Cardiac septum (tissue), 1 donor: ENCODE measurements at regions not wholly inside any gene's neighbourhood (a gene's known extent, or its start where the extent isn't known, plus 50 kb on each side); places are given as distances from the start of the nearest gene placed in this dataset.

Experiments
- DNase-seq: peaks from one replicate; pipeline ENCODE4 v3.0.0-alpha.2; 2020; ENCODE audit warnings: low spot score
- intact Hi-C: fragments of 100-400 bp; cut with DNase I; formaldehyde crosslinking; loops from one replicate; pipeline ENCODE4 v1.14.0; 2022
- donor health status: DM: no; HTN: no; CAD: no.

DNA sequence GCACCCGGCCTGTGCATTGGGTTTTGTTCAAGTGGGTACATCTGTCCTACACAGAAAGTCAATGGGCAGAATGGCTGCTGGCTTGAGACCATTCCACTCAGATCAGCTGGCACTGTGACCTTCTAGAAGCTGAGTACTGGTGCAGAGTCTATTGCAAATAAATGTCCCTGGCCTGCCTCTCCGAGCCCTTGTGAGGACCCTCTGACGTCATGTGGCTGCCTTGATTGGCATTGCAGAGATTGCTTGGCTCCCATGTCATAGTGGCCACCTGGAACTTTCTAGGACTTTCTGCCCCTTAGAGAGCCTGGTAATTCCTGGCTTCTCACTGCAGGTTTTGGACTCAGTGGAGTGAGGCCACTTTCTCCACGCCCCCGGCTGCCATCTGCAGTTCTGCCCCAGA lies 211.3 kb downstream of the ENGASE start:
- DNase-seq: no peak
- intact Hi-C loops: no loop called here

DNA sequence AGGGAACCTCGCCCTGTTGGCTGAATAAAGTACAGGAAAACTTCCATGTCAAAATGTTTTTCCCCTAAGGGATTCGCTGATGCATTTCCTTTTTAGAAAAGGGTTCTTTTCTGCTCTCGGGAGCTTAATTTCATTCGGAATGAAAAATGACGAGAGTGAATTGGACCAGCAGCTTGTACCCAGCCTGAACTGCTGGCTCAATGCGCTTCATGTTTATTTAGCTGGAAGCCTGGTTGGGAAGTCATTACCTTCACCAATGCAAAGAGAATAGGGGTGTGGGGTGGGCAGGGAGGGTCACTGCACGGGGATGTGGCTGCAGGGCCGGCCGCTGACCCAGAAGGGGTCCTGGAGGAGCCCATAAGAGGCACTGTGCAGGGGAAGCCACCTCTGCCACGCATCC lies 207.7 kb downstream of the ENGASE start:
- intact Hi-C loops: no loop called here
- DNase-seq: no peak

DNA sequence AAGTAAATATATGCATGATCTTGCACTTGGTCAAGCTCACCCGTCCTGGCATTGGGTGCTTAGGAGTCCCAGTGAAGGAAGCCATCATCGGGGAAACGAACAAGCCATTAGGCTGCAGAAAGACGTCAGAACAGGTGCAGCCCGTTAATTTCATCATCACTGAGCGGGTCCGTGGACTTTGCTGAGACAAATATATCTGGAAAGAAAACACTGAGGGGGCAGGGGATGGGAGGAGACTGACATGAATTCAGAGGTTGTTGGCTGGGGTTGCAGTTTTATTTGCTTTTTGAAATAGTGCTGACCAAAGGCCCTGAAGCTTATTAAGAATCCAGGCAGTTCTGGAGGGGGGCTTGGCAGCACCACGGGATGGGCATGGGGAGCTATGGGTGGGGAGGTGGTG lies 207.2 kb downstream of the ENGASE start:
- no peak for DNase-seq
- intact Hi-C loops: no loop called here

DNA sequence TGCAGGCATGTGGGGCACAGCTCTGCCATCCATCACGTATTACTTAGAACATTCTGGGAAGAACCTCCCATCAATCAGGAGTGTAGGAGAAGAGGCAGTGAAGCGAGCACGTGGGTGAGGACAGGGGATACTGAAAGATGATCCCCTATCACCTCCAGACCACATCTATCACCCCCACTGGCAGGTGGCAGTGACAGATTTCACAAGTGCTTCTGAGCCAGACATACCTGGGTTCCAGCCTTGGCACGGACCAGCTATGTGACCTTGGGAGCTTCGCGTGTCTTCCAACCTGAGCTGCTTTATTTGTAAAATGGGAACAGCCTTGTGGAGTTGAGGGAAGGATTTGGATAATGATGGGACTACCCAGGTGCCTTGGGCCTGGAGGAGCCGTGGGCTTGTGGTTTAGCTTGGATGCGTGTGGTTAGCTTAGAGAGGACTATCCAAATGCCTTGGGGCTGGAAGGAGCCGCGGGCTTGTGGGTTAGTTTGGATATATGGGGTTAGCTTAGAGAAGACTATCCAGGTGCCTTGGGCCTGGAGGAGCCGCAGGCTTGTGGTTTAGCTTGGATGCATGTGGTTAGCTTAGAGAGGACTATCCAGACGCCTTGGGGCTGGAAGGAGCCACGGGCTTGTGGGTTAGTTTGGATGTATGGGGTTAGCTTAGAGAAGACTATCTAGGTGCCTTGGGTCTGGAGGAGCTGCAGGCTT lies 206.4 kb downstream of the ENGASE start:
- DNase-seq: no peak
- intact Hi-C loops: no loop called here

DNA sequence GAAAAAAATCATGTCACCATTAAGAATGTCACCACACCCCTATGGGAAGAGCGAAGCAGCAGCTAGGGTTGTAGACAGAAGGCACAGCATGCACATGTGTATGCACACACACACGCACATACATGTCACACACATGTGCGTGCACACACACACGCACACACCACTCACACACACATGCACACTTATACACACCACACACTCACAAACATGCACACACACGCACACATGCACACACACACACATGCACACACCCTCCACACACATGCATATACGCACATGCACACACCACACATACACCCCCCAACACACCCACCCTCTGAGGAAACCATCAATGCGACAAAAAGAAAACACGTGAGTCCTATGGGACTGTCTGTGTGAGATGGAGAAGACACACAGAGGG lies 205.4 kb downstream of the ENGASE start:
- DNase-seq: no peak
- intact Hi-C loops: no loop called here

DNA sequence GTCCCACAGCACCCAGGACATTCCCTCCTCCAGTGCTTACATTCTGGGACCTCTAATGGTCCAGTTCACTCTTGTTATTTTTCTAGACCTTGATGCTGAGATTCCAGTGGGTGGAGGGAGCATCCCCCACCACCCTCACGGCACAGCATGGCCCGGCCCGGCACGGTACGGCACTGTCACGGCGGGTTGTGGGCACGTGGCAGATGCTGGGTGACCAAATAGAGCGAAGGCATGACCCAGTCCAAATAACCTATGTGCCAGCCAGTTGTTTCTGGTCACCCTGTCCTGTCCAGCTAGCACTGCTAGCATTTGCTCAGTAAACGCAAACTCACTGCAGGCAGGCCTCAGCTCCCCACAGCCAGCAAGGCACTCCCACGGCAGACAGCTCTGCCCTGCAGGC lies 204.7 kb downstream of the ENGASE start:
- intact Hi-C loops: no loop called here
- no peak for DNase-seq

DNA sequence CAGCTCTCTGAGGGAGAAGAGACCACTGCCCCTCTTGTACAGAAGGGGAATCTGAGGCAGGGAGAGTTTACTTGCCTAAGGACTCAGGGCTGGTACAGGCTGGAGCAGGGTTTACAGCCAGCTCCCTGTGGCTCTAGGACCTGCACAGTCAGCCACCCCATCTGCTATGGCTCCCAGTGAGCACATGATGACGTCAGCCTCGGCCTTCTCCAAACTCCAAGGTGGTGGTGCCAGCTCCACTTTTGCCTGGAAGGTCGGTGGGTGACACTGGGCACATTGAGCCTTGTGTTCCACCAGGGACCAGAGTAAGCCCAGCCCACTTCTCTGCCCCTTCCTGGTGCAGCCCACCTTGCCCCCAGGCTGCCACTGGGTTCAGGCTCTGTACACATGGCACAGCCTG lies 202.2 kb downstream of the ENGASE start:
- DNase-seq: no peak
- intact Hi-C loops: no loop called here

DNA sequence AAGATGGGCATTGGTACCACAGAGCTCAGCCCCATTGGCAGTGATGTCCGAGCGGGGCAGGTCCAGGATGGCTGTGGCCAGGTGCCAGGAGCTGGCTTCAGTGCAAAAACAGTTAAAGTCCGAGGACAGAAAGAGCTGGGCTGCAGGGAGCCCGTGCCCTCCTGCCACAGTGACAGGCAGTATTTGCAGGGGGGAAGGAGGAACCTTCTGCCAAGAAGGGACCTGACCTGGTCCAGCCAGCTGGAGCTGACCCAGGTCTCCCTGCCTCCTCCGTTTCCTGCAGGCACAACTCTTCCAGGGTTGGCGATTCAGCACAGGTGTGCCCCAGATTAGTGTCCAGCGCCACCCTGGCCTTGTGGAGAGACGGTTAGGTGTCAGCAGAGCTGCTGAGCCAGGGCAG lies 199.0 kb downstream of the ENGASE start:
- no peak for DNase-seq
- intact Hi-C loops: no loop called here

DNA sequence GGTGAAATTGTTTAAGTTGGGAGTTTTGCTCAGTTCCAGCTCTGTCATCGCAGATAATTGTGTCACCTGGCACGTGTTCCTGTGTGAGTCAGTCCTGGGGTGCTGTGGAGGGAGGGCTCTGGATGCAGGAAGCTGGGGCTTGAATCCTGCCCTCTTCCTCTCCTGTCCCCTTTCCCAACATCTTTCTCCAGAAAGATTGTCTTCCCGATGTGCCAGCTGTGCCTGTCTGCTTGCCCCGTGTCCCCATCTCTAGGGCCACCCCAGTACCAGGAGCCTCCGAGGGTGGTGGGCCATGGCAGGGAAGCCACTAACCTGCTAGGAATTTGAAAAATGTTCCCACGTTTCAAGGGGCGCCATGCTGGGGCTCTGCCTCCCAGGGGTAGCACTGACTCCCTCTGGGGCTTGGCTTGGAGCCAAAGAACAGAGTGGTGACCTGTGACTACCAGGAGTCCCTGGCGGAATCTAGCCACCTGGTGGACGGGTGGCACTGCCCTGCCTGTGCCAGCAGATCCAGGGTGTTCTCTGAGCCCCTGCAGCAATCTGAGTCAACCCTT lies 198.1 kb downstream of the ENGASE start:
- no peak for DNase-seq
- intact Hi-C loops: no loop called here

DNA sequence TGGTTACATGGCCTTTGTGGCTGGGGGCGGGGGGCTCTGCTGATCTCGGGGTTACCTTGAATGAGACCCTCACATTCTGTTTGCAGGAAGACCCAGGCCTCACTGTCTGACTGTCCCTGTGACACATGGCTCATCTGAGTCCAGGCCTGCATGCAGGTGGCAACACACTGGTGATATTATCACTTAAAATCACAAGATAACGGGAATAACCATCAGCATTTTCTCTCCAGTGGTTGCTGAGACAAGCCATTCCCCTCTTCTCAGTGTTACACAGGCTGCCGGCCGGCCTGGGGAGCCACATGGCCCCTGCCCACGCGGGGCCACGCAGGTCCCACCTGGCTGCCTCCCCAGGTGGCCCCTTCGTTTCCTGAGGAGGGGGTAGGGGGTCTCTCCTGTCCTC lies 197.6 kb downstream of the ENGASE start:
- intact Hi-C loops: no loop called here
- DNase-seq: no peak

DNA sequence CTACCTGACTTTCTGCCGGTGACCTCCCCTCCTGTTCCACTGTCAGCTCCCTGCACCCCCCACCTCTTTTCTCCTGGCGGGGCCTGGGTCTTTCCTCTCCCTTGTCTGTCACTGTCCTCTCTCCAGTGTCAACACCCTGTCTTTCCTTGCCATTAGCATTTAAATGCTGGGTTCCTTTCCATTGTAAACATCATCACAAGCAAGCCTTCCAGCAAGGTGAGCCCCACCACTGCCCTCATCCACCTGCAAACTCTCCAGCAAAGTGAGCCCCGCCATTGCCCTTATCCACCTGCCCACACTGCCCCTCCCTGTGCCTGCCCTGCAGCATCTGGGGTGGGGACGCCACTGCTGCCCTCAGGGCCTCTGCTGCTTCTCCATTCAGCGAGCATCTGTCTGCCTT lies 195.0 kb downstream of the ENGASE start:
- intact Hi-C loops: no loop called here
- no peak for DNase-seq

DNA sequence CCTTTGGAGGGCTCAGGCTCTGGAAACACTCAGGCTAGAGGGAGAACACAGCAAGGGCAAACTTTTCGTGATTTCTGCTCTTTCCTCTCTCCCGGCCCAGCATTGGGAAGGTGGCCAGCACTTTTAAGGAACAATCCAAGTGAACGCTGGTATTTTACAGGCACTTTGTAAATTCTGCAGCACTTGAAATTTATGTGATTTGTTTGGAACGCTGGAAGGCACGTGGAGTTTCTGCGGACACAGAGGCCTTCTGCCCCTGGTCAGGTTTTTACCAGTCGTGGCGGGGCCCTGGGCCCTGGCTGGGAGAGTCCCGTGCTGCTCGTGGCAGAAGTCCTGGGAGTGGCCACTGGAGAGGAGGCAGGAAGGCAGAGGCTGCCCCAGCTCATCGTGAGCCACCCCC lies 188.6 kb downstream of the ENGASE start:
- intact Hi-C loops: no loop called here
- no peak for DNase-seq

DNA sequence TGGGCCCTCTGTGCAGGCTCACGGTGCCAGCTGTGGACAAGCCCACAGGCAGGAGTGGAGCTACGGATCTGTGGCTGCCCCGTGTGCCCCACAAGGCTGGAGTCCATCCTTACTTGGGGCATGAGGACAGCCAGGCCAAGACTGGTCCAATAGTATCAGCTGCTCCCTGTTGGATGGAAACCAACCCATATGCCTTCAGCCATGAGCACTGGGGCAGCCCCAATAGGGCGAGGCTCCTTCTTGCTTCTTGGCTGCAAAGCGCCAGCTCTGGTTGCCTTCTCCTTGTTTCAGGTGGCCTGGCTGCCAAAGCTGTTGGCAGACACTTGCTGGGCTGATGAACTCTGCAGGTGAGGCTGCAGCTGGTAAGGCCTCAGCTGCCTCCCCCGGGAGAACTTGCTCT lies 188.0 kb downstream of the ENGASE start:
- intact Hi-C loops: no loop called here
- no peak for DNase-seq

DNA sequence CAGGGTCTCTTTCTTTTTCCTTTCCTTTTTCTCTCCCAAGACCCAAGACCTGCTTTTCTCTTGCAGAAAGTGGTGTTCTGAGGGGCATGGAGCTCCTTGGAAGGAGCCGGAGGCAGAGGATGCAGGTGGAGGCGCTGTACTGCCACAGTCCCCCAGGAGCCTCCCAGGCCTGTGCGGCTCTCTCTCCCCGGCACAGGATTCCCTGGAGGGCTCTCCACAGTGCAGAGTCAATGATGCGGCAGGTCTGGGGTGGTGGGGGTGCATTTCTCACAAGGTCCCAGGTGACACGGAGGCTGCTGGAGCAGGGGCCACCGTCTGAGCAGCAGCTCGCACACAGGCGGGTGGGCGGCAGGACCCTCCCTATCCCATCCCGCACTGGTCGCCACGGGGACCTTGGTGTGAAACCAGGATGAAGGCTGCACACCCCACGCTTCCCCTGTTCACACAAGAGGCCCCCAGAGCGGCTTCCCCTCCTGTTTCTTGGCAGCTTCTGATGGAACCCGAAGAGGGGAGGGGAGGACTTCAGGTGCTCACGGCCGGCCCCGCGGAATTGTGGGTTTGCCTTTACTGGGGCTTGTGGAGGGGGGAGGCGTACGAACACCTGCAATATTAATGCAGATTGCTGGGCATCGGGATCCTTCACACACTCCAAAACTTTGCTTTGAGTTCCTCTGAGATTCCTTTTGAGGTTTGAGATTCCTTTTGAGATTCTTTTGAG lies 186.9 kb downstream of the ENGASE start:
- intact Hi-C loops: no loop called here

DNA sequence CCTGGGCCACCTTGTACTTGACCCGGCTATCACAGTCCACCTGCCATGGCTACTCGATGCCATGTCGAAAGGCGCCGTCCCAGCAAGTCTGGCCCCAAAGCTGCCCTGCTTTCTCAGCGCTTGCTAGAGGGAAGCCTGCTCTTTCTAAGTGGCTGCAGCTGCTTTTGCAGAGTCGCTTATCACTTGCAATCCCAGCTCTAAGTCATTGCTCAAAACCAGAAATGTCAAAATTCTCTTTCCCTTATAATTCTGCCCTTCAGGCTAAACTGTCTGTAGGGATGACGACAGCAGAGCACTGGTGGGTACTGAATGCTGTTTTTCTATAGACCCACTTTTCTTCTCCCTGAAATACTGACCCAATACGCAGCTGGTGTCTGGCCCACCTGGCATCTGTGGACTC lies 184.2 kb downstream of the ENGASE start:
- DNase-seq: no peak
- intact Hi-C loops: no loop called here

More for the DNA sequence above, 186.9 kb downstream of the ENGASE start:
- no peak for DNase-seq

DNA sequence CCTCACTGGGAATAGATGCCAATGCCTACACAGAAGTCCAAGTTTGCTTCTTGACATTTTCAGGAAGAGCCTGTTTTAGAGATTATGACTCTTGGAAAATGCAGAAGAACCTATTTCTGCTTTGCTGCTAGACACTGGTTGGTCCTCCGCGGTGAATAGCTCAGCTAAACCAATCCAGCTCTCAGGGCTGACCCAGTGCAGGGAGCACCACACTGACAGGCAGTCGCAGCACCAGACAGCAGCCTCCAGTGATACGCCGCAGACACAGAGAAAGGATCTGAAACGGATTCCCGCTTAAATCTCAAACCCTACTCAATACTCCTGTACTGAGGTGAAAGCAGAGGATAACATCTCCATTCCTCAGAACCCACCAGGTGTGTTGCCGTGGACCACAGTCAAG lies 183.4 kb downstream of the ENGASE start:
- DNase-seq: no peak
- intact Hi-C loops: no loop called here

DNA sequence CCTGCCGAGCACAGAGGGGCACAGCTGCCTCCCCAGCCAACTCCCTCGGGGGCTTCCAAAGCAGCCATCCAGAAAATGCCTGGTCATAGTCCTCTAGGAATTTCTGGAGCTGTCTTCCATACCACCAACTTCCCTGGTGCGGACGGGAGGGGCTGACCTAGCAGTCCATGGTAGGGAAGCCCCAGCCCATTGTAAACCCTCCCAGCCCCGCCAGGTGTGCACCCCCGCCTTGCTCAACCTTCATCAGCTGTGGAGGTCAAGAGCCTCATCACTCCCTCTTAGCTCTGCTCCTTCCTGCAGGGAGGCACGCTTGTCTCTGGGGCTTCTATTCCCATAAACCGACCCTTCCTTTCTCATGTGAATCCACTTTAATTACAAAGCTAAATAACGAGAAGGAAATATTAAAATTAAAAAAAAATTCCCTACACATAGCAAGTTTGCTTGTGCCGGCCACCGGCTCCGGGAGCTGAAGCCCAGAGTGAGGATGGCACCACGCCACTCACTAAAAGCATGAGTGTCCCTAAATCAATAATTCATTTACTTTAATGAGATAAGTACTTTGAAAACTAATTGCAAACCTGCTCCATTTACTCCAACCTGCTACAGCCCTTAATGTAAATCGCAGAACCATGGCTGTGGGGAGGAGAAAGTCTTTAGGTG lies 181.4 kb downstream of the ENGASE start:
- no peak for DNase-seq
- intact Hi-C loops: no loop called here

DNA sequence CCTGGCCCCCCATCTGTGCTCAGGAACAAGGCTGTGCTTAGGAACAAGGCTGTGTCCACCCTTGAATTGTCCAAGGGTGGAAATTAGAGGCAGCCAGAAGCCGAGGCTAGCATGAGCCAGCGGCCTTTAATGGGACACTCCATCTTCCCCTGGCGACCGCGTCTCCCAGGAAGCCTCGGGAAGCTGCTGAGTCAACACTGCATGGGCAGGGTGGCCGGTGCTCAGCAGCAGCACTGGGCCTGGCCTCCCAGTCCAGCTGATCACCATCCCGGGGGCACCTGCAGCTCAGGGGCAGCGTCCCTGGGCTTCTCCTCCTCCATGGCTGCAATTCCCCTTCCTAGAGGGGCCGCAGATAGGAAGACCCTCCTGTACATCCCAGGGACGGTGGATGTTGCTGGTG lies 180.8 kb downstream of the ENGASE start:
- DNase-seq: no peak

DNA sequence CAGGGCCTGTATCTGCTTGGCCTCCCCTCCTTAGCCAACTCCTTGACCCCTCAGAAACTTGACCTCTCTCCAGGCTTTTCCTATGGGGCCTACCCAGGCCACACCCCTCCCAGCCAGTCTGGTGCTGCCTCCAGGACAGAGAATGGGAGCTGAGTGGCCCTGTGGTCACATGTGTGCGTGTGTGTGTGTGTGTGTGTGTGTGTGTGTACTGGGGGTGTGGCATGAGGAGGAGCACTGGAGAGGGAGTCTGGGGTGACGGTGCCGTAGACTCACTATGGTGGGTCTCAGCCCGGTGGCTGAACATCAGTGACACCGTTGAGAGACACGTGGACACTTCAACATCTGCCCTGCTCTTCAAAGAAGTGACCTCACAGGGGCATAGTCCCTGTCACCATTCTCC lies 180.4 kb downstream of the ENGASE start:
- no peak for DNase-seq
- intact Hi-C loops: no loop called here

More for the DNA sequence above, 180.8 kb downstream of the ENGASE start:
- intact Hi-C loops: no loop called here

DNA sequence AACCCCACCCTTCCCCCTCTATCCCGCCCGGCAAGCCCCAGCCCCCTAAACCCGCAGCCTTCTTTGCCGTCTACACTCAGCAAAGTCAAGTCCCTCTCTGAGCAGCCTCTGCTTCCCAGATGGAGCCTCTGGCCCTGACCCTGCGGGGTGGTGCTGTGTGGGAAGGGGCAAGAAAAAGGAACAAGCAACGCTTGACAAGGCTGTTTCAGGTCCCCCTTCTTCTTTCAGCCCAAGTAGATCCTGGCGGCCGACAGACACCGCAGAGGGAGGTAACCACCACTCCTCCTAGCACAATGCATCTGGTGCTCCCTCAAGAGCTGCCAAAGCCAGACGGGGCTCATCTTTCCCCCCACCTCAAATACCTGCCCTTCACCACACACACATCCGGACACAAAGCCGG lies 178.3 kb downstream of the ENGASE start:
- intact Hi-C loops: no loop called here
- no peak for DNase-seq

DNA sequence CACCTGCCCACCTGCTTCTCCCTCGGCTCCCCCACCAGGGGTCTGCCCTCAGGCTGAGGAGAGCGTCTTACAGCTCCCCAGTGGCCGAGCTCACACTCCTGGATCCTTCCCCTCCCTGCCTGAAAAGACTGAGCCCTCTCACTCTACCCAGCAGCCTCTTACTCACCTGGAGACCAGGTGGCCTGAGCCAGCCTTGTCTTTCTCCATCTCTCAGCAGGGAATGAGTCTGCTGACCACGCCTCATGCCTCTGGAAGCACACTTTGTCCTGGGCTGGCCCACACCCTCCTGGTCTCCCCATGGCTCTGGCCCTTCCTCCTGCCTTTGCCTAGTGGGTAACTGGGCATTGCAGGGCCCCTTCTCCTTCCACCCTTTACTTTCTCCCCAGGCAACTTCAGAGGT lies 177.2 kb downstream of the ENGASE start:
- intact Hi-C loops: no loop called here
- no peak for DNase-seq
